Muscle layer of colon (tissue), 2 donors: ENCODE measurements at regions not wholly inside any gene's neighbourhood (a gene's known extent, or its start where the extent isn't known, plus 50 kb on each side); places are given as distances from the start of the nearest gene placed in this dataset.

Experiments used
- H3K27ac ChIP-seq: one replicate; pipeline ENCODE4 v1.7.0; 2013; ENCODE audit warnings: low read depth, mild to moderate bottlenecking, low read length, moderate library complexity
- H3K27me3 ChIP-seq, 2 donors: one replicate each; pipeline ENCODE4 v1.7.0; 2013; ENCODE audit warnings: low read length in 2 of 2, mild to moderate bottlenecking in 2 of 2; ENCODE audit not compliant: insufficient read depth in 2 of 2, control insufficient read depth in 1 of 2
- H3K36me3 ChIP-seq: one replicate; pipeline ENCODE4 v1.7.0; 2013; ENCODE audit warnings: mild to moderate bottlenecking, low read length; ENCODE audit not compliant: insufficient read depth
- H3K4me1 ChIP-seq: one replicate; pipeline ENCODE4 v1.7.0; 2013; ENCODE audit warnings: mild to moderate bottlenecking, low read length; ENCODE audit not compliant: insufficient read depth
- H3K4me3 ChIP-seq, 2 donors: one replicate each; pipeline ENCODE4 v1.7.0; 2013; ENCODE audit warnings: low read length in 2 of 2, low read depth in 1 of 2, mild to moderate bottlenecking in 1 of 2, moderate library complexity in 1 of 2
- H3K9ac ChIP-seq: one replicate; pipeline ENCODE4 v1.7.0; 2013; ENCODE audit warnings: low read length
- H3K9me3 ChIP-seq: one replicate; pipeline ENCODE4 v1.7.0; 2013; ENCODE audit warnings: mild to moderate bottlenecking, low read length
- donor health status: abdominal sarcoma.
- donor health status: Adenocarcinoma of cecum.

DNA sequence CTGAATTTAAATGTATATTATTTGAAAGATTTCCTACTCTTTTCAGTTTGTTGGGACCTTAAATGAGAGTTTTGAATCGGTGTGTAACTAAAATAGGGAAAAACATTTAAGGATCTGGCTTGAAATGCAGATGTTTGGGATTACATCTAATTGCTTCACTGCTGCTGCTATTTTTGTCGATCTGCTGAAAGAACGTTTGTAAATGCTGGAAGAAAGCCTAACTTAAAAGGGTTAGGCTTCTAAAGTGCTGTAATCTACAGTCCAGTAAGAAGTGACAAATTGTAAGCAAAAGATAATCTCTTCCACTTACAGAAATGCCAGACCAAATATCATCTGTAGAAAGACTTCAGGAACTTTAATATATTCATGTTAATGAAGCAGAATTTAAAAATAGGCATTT, 691.6 kb downstream of the ZNF385D start:
- no peaks in the 10 kb centered on the region for H3K9me3 ChIP-seq
- H3K27ac ChIP-seq, result no peak overlapping the region
- no peaks in the 10 kb centered on the region for H3K4me1 ChIP-seq
- H3K4me3 ChIP-seq, result no peak overlapping the region
- H3K9ac ChIP-seq, result no peak overlapping the region
- H3K36me3 ChIP-seq, result no peaks in the 10 kb centered on the region
- H3K27me3 ChIP-seq, result no peaks in the 10 kb centered on the region

DNA sequence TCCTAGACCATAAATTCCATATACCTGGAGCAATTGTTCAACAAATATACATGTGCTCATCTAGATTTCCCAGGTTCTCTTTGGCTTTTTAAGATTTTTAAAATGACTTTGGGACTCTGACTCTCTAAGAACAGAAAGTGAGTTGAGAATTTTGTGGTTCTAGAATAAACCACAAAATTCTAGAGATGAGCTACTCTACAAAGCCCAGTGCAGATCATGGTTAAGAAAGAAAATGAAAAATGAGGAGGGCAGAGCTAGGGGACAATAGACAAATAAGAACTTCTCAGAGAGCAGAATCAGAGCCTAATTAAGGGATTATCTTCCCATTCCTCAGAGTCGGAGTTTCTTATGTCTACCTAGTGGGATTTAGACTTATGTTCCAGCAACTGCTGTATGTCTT, 694.7 kb downstream of the ZNF385D start:
- no peak overlapping the region for H3K9ac ChIP-seq
- H3K27me3 ChIP-seq, result no peaks in the 10 kb centered on the region
- no peaks in the 10 kb centered on the region for H3K9me3 ChIP-seq
- H3K27ac ChIP-seq, result no peak overlapping the region
- no peaks in the 10 kb centered on the region for H3K36me3 ChIP-seq
- no peaks in the 10 kb centered on the region for H3K4me1 ChIP-seq
- no peak overlapping the region for H3K4me3 ChIP-seq

DNA sequence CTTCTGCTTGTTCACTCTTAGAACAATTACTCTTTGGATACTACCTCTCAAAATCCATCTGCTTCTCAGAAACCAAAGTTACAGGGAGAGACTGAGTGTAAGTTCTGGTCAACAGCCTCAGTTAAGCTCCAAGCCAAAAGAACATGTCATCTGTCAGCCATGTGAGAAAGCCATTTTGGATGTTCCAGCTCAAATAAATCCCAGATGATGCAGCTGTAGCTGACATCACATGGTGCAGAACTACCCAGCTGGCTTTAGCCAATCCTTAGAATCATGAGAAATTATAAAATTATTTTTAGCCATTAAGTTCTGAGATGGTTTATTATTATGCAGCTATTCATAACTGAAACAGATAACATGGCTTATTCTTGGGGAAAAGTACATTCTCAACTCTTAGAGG, 696.0 kb downstream of the ZNF385D start:
- no peak overlapping the region for H3K9ac ChIP-seq
- no peak overlapping the region for H3K4me3 ChIP-seq
- H3K4me1 ChIP-seq, result no peaks in the 10 kb centered on the region
- H3K27me3 ChIP-seq, result no peaks in the 10 kb centered on the region
- no peak overlapping the region for H3K27ac ChIP-seq
- no peaks in the 10 kb centered on the region for H3K36me3 ChIP-seq
- H3K9me3 ChIP-seq, result no peaks in the 10 kb centered on the region

DNA sequence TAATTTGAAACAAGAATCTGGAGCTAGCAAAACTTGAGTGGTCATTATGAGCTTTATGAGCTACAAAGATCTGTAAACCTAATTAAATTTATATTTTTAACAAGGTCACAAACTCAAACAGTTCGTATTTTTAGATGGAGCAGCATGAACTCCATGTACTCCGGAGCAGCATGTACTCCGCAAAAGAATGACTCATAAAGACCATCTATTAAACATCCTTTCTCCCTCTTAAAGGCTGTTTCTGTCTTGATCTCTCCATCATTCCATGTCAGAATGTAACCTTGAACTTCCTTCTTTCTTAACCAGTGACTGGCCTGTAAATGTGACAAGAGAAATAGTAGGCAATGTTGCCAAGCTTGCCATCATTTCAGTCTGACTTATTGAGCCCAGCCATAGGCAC, 696.9 kb downstream of the ZNF385D start:
- no peaks in the 10 kb centered on the region for H3K27me3 ChIP-seq
- no peak overlapping the region for H3K4me3 ChIP-seq
- no peak overlapping the region for H3K9ac ChIP-seq
- no peaks in the 10 kb centered on the region for H3K9me3 ChIP-seq
- no peak overlapping the region for H3K27ac ChIP-seq
- no peaks in the 10 kb centered on the region for H3K36me3 ChIP-seq
- no peaks in the 10 kb centered on the region for H3K4me1 ChIP-seq

DNA sequence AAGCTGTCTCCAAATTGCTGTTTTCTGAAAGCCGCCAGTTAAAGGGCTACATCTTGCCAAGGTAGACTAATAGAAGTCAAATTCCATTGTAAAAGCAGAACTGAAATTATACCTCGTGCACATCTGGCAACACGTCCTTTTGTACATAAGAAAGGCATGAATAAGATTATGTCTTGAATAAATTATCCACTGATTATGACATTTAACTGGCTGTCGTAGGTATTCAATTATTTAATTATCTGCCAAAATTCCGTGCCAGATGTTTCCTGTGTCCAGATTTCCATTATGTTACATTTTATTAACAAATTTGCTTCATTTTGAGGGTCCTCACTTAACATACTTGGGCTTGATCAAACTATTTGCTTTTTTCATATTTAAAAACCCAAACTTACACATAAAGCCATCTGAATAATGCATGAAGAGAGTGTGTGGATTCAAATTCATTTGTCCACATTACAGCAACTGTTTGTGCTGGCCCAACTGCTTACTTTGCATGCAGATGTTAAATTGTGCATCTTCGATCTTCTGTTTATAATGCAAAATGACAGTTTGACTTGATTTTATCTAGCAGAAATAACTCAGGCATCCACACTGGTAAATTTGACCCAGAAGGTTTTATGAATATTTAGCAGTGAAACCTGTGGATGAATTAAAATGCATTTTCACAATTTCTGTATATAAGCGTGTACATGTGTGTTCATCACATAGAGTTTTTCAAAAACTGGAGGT, 701.5 kb downstream of the ZNF385D start:
- H3K9me3 ChIP-seq, result no peaks in the 10 kb centered on the region
- H3K27me3 ChIP-seq, result no peaks in the 10 kb centered on the region
- no peak overlapping the region for H3K27ac ChIP-seq
- no peak overlapping the region for H3K9ac ChIP-seq
- no peak overlapping the region for H3K4me3 ChIP-seq
- no peaks in the 10 kb centered on the region for H3K36me3 ChIP-seq
- H3K4me1 ChIP-seq, result no peaks in the 10 kb centered on the region

DNA sequence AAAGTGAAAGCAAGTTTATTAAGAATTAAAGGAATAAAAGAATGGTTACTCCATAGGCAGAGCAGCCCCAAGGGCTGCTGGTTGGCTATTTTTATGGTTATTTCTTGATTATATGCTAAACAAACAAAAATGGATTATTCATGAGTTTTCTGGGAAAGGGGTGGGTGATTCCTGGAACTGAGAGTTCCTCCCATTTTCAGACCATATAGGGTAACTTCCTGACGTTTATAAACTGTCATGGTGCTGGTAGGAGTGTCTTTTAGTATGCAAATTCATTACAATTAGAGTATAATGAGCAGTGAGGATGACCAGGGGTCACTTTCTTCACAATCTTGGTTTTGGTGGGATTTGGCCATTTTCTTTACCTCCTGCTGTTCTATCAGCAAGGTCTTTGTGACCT, 707.9 kb downstream of the ZNF385D start:
- no peak overlapping the region for H3K9ac ChIP-seq
- no peaks in the 10 kb centered on the region for H3K4me1 ChIP-seq
- H3K27ac ChIP-seq, result no peak overlapping the region
- H3K4me3 ChIP-seq, result no peak overlapping the region
- H3K27me3 ChIP-seq, result no peaks in the 10 kb centered on the region
- H3K36me3 ChIP-seq, result no peaks in the 10 kb centered on the region
- no peaks in the 10 kb centered on the region for H3K9me3 ChIP-seq

DNA sequence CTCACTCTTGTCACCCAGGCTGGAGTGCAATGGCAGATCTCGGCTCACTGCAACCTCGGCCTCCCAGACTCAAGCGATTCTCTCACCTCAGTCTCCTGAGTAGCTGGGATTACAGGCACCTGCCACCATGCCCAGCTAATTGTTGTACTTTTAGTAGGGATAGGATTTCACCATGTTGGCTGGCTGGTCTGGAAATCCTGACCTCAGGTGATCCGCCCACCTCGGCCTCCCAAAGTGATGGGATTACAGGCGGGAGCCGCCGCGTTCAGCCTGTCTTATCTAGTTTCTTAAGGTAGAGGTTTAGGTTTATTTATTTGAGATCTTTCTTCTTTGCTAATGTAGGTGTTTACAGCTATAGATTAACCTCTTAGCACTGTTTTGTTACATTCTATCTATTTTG, 708.8 kb downstream of the ZNF385D start:
- Histone ChIP-seq H3K4me1 (no peaks in the 10 kb centered on the region), H3K36me3 (no peaks in the 10 kb centered on the region), H3K9ac (no peak overlapping the region), H3K27ac (no peak overlapping the region), H3K9me3 (no peaks in the 10 kb centered on the region), H3K27me3 (no peaks in the 10 kb centered on the region), H3K4me3 (no peak overlapping the region)

DNA sequence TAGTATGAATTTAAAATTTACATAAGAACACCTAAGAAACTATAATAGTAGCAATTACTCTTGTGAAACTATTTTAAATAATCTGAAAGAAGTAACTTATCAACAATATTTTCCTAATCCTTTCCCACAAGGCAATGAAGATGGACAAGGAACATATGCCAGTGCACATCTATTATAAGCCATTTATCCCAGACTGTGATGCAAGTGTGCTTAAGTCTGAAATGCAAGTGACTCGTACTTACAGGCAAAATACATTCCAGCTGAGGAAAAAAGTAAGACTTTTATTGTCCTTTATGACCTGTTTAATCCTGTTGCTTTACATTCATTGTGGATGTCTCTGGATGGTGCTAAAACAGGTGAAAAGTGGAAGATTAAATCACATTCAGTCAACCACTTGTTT, 709.4 kb downstream of the ZNF385D start:
- H3K36me3 ChIP-seq, result no peaks in the 10 kb centered on the region
- H3K4me1 ChIP-seq, result no peaks in the 10 kb centered on the region
- H3K9ac ChIP-seq, result no peak overlapping the region
- H3K27me3 ChIP-seq, result no peaks in the 10 kb centered on the region
- H3K4me3 ChIP-seq, result no peak overlapping the region
- no peak overlapping the region for H3K27ac ChIP-seq
- no peaks in the 10 kb centered on the region for H3K9me3 ChIP-seq

DNA sequence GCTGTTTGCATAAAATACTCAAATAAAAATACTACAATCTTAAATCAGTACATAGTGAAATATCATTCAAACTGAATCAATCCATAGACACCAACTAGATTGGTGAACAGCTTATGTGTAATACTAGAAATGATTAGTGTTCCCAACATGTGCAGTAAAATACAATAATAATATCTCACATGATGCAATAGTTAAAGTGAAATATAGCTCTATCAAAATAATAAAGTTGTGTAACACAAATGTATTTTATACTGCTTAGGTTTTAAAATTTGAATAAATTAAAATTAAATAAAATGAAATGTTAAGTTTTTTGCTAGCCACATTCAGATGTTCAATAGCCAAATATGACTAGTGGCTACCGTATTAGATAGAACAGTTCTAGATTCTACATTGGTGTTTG, 714.1 kb downstream of the ZNF385D start:
- Histone ChIP-seq H3K36me3 (no peaks in the 10 kb centered on the region), H3K9me3 (no peaks in the 10 kb centered on the region), H3K4me1 (no peaks in the 10 kb centered on the region), H3K9ac (no peak overlapping the region), H3K27ac (no peak overlapping the region), H3K4me3 (no peak overlapping the region), H3K27me3 (no peaks in the 10 kb centered on the region)

DNA sequence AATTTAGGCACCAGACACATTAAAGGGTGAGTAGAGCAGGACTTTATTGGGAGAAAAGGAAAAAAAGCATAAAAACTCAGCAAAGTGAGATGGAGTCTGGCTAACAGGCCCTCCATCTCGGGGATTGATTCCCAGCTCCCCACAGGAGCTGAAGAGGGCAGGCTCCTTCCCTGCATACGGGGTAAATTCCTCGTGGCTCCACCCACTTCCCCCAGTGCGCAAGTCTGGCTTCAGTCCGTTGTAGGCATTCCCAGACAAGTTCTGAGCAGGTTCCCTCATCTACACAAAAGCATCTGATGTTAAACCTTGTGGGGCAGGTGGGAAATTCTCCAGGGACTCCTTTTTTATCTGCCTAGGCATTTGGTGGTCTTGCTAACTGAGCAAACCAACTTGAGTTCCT, 722.6 kb downstream of the ZNF385D start:
- no peaks in the 10 kb centered on the region for H3K9me3 ChIP-seq
- H3K9ac ChIP-seq, result no peak overlapping the region
- H3K4me1 ChIP-seq, result no peaks in the 10 kb centered on the region
- no peak overlapping the region for H3K4me3 ChIP-seq
- H3K36me3 ChIP-seq, result no peaks in the 10 kb centered on the region
- no peak overlapping the region for H3K27ac ChIP-seq
- no peaks in the 10 kb centered on the region for H3K27me3 ChIP-seq

DNA sequence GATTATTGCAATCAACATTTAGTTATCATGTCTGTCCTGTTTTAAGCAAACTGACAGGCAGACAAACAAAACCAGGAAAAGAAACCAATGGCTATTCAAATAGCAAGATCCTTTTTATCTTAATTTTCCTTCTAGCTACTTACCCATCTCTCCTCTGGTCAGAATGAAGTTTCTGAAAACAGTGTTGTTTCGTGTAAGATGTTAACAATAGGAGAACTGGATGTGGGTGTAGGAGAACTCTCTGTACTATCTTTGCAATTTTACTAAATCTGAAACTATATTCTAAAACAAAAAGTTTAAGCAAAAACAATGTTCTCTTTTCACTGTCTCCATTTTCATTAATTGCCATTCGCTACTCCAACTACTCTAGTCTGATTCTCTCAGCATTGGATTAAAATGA, 726.4 kb downstream of the ZNF385D start:
- Histone ChIP-seq H3K4me1 (no peaks in the 10 kb centered on the region), H3K27ac (no peak overlapping the region)

DNA sequence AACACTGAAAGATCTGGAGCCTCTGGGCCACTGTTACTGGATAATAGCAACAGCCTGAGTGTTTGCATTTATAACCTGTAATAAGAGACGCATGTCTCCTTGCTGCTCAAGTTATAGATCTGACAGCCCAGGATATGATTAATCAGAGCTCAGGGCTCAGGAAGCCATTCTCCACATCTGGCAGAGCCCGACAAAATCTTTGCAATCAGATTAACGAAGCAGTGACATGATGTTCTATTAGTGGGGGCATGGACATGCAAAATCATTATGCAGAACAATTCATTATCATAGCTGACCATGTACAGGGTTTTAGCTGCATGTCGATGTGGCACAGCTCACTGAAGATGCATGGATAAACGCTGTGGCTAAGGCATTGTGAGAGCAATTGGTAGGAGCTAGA, 730.3 kb downstream of the ZNF385D start:
- Histone ChIP-seq H3K9ac (no peak overlapping the region), H3K9me3 (no peaks in the 10 kb centered on the region), H3K27ac (no peak overlapping the region), H3K4me1 (no peaks in the 10 kb centered on the region), H3K36me3 (no peaks in the 10 kb centered on the region), H3K4me3 (no peak overlapping the region), H3K27me3 (no peaks in the 10 kb centered on the region)

More for the DNA sequence above, 726.4 kb downstream of the ZNF385D start:
- H3K4me3 ChIP-seq, result no peak overlapping the region
- no peaks in the 10 kb centered on the region for H3K9me3 ChIP-seq
- no peaks in the 10 kb centered on the region for H3K27me3 ChIP-seq
- no peaks in the 10 kb centered on the region for H3K36me3 ChIP-seq
- H3K9ac ChIP-seq, result no peak overlapping the region
